COLO668 (cell line): ENCODE measurements at regions not wholly inside any gene's neighbourhood (a gene's known extent, or its start where the extent isn't known, plus 50 kb on each side); places are given as distances from the start of the nearest gene placed in this dataset.
"Not testable (repeated sequence)": the region's sequence is repeated elsewhere in the genome, so short reads cannot be mapped to it uniquely, and the experiment has no call there.

ENCODE experiments used
- DNase-seq: peaks from one replicate; lab custom pipeline; 2025; ENCODE audit not compliant: unreplicated experiment; lab: John Stamatoyannopoulos, UW

- no peak for DNase-seq
These were observed 182.1 kb downstream of the DEPDC1B start for GRCh38 chr5:60517850-60518249.

- no peak for DNase-seq
These were observed 182.8 kb downstream of the DEPDC1B start for GRCh38 chr5:60517094-60517694.

- no peak for DNase-seq
These were observed 183.3 kb downstream of the DEPDC1B start for GRCh38 chr5:60516688-60517087.

- DNase-seq = no peak
These were observed 185.8 kb downstream of the DEPDC1B start for GRCh38 chr5:60514152-60514551.

- no peak for DNase-seq
These were observed 187.8 kb downstream of the DEPDC1B start for GRCh38 chr5:60512117-60512516.

- DNase-seq = no peak
These were observed 189.3 kb downstream of the DEPDC1B start for GRCh38 chr5:60510663-60511062.

GRCh38 chr5:60510049-60510448 is 189.9 kb downstream of the DEPDC1B start:
- DNase-seq = no peak

GRCh38 chr5:60509519-60509918 is 190.4 kb downstream of the DEPDC1B start:
- DNase-seq = no peak

- no peak for DNase-seq
These were observed 192.3 kb downstream of the DEPDC1B start for GRCh38 chr5:60507687-60508086.

GRCh38 chr5:60505373-60506171 is 194.4 kb downstream of the DEPDC1B start:
- no peak for DNase-seq

GRCh38 chr5:60504342-60504741 is 195.6 kb downstream of the DEPDC1B start:
- no peak for DNase-seq

GRCh38 chr5:60503771-60504170 is 196.2 kb downstream of the DEPDC1B start:
- no peak for DNase-seq

- no peak for DNase-seq
These were observed 202.1 kb downstream of the DEPDC1B start for GRCh38 chr5:60497706-60498500.

GRCh38 chr5:60495644-60496520 is 204.1 kb downstream of the DEPDC1B start:
- no peak for DNase-seq

- no peak for DNase-seq
These were observed 205.3 kb downstream of the DEPDC1B start for GRCh38 chr5:60494635-60495034.

- no peak for DNase-seq
These were observed 205.8 kb downstream of the DEPDC1B start for GRCh38 chr5:60494144-60494543.

- no peak for DNase-seq
These were observed 206.6 kb downstream of the DEPDC1B start for GRCh38 chr5:60493372-60493771.

- DNase-seq = no peak
These were observed 207.0 kb downstream of the DEPDC1B start for GRCh38 chr5:60492958-60493357.

GRCh38 chr5:60492358-60492757 is 207.6 kb downstream of the DEPDC1B start:
- not testable (repeated sequence) for DNase-seq

- no peak for DNase-seq
These were observed 209.3 kb downstream of the DEPDC1B start for GRCh38 chr5:60490597-60491166.

GRCh38 chr5:60489856-60490255 is 210.1 kb downstream of the DEPDC1B start:
- DNase-seq = no peak
